SK-N-SH treated with all-trans-retinoic acid at 6 μM for 48 hours (cell line): ENCODE measurements at regions not wholly inside any gene's neighbourhood (a gene's known extent, or its start where the extent isn't known, plus 50 kb on each side); places are given as distances from the start of the nearest gene placed in this dataset.

ENCODE experiments used
- ARNTL ChIP-seq: fragments of 450-650 bp; formaldehyde crosslinking; IDR thresholded peaks from 2 replicates; pipeline ENCODE4 v1.5.0; 2020; ENCODE audit warnings: low read depth, mild to moderate bottlenecking, moderate library complexity, borderline replicate concordance
- ISL1 ChIP-seq: fragments of 250-450 bp; sonication (Bioruptor Pico); IDR thresholded peaks from 2 replicates; pipeline ENCODE4 v2.1.2; 2022; ENCODE audit warnings: mild to moderate bottlenecking, moderate library complexity
- PATZ1 ChIP-seq: fragments of 250-450 bp; sonication (Bioruptor Pico); IDR thresholded peaks from 2 replicates; pipeline ENCODE4 v1.8.0; 2020; ENCODE audit warnings: mild to moderate bottlenecking, moderate library complexity, borderline replicate concordance
- RARB ChIP-seq: fragments of 250-450 bp; sonication (Bioruptor Pico); IDR thresholded peaks from 2 replicates; pipeline ENCODE4 v1.8.0; 2021; ENCODE audit warnings: mild to moderate bottlenecking, moderate library complexity
- SNAI2 ChIP-seq: fragments of 250-450 bp; sonication (Bioruptor Pico); IDR thresholded peaks from 2 replicates; pipeline ENCODE4 v1.5.0; 2020; ENCODE audit warnings: mild to moderate bottlenecking, moderate library complexity

DNA sequence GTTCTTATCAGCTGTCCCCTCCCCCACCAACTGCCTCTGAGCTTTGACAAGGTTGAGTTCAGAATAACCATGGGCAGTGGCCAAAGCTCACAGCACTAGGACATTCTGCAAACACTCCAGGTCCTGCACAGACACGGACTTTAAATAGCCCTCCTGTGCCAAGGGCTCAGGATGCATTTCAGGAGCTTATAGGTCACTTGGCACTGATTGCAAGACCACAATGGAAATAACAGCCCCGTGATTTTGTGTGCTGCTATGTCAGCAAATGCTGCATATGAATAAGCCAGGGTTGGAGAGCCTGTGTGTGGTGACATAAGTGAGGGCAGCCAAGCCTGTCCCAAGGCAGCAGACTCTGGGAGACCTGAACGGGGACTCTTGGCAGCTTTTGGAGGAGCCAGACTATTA, 150.7 kb downstream of the DMRT2 start:
- TF ChIP-seq SNAI2 (CRISPR knock-in tag) (no peak), PATZ1 (CRISPR knock-in tag) (no peak), ISL1 (CRISPR knock-in tag) (no peak), ARNTL (CRISPR knock-in tag) (no peak), RARB (CRISPR knock-in tag) (no peak)
